DOHH2 (cell line): ENCODE measurements at regions not wholly inside any gene's neighbourhood (a gene's known extent, or its start where the extent isn't known, plus 50 kb on each side); places are given as distances from the start of the nearest gene placed in this dataset.

ENCODE experiments used
- H3F3A ChIP-seq: fragments of 200-600 bp; sonication (generic), shearing (Covaris generic); 2 replicates; pipeline ENCODE4 v1.6.0; 2016; ENCODE audit warnings: antibody characterized with exemption, mild to moderate bottlenecking; ENCODE audit not compliant: control insufficient read depth, insufficient read depth
- H3K27ac ChIP-seq: fragments of 200-600 bp; sonication (generic); 2 replicates; pipeline ENCODE4 v1.5.1; 2014; ENCODE audit warnings: low read depth, mild to moderate bottlenecking, low read length, moderate library complexity
- H3K27me3 ChIP-seq: fragments of 200-600 bp; sonication (generic); 2 replicates; pipeline ENCODE4 v1.6.1; 2014; ENCODE audit warnings: mild to moderate bottlenecking, low read length, mixed read lengths; ENCODE audit not compliant: control insufficient read depth
- H3K36me3 ChIP-seq: fragments of 200-600 bp; sonication (generic); 2 replicates; pipeline ENCODE4 v1.6.1; 2014; ENCODE audit warnings: mild to moderate bottlenecking, low read length, moderate library complexity, mixed read lengths; ENCODE audit not compliant: control insufficient read depth
- H3K4me1 ChIP-seq: fragments of 200-600 bp; sonication (generic); 2 replicates; pipeline ENCODE4 v1.6.1; 2014; ENCODE audit warnings: mild to moderate bottlenecking, low read length, mixed read lengths; ENCODE audit not compliant: control insufficient read depth
- H3K4me2 ChIP-seq: fragments of 200-600 bp; sonication (generic); 2 replicates; pipeline ENCODE4 v1.6.0; 2014; ENCODE audit warnings: mild to moderate bottlenecking, low read length, moderate library complexity
- H3K4me3 ChIP-seq: fragments of 200-600 bp; sonication (generic); 2 replicates; pipeline ENCODE4 v1.5.1; 2014; ENCODE audit warnings: mild to moderate bottlenecking, low read length, mixed read lengths
- H3K79me2 ChIP-seq: fragments of 200-600 bp; sonication (generic); 2 replicates; pipeline ENCODE4 v1.6.1; 2014; ENCODE audit warnings: mild to moderate bottlenecking, low read length, mixed read lengths; ENCODE audit not compliant: control insufficient read depth
- H3K9me2 ChIP-seq: fragments of 200-600 bp; sonication (generic); replicated peaks from 2 replicates; pipeline ENCODE4 v1.6.1; 2014; ENCODE audit warnings: mild to moderate bottlenecking, low read length, mixed read lengths; ENCODE audit not compliant: control insufficient read depth
- H3K9me3 ChIP-seq: fragments of 200-600 bp; sonication (generic); 2 replicates; pipeline ENCODE4 v1.6.1; 2014; ENCODE audit warnings: antibody characterized with exemption, low read length, mixed read lengths; ENCODE audit not compliant: control insufficient read depth, insufficient read depth
- H4K20me1 ChIP-seq: fragments of 200-600 bp; sonication (generic); 2 replicates; pipeline ENCODE4 v1.6.0; 2014; ENCODE audit warnings: low read depth, mild to moderate bottlenecking, antibody characterized with exemption, low read length, moderate library complexity; ENCODE audit not compliant: control insufficient read depth, insufficient read depth
- CTCF ChIP-seq: fragments of 200-600 bp; sonication (generic); IDR thresholded peaks from one replicate; pipeline ENCODE4 v1.5.1; 2014; ENCODE audit warnings: antibody characterized with exemption, mild to moderate bottlenecking, low read depth, low read length; ENCODE audit not compliant: poor library complexity, severe bottlenecking
- EZH2phosphoT487 ChIP-seq: fragments of 200-600 bp; sonication (generic); IDR thresholded peaks from 2 replicates; pipeline ENCODE4 v1.6.1; 2017; ENCODE audit warnings: borderline replicate concordance, mild to moderate bottlenecking, antibody characterized with exemption, low read length, moderate library complexity, mixed read lengths

- H3K4me2 ChIP-seq = peak overlapping the region; percentile 67
- TF ChIP-seq CTCF (peak; percentile 71), EZH2phosphoT487 (no peak)
- H3K4me1 ChIP-seq = peaks cover 55% of the 10 kb centered on the region
- H4K20me1 ChIP-seq = no peaks in the 10 kb centered on the region
- H3K4me3 ChIP-seq = peak overlapping the region; percentile 43
- H3K9me2 ChIP-seq = no peaks in the 10 kb centered on the region
- no peaks in the 10 kb centered on the region for H3K27me3 ChIP-seq
- H3K79me2 ChIP-seq = no peaks in the 10 kb centered on the region
- H3K9me3 ChIP-seq = no peaks in the 10 kb centered on the region
- H3K36me3 ChIP-seq = no peaks in the 10 kb centered on the region
- H3K27ac ChIP-seq = peak overlapping the region; percentile 19
- H3F3A ChIP-seq = peaks cover 4% of the 10 kb centered on the region
Observed at GRCh38 chr12:94725375-94726168, 75.2 kb upstream of the TMCC3 start.

- Histone ChIP-seq H3K9me3 (no peaks in the 10 kb centered on the region), H3K27ac (no peak overlapping the region), H3K27me3 (no peaks in the 10 kb centered on the region), H3F3A (peaks cover 4% of the 10 kb centered on the region), H3K4me2 (no peak overlapping the region), H3K36me3 (no peaks in the 10 kb centered on the region), H3K4me1 (peaks cover 75% of the 10 kb centered on the region), H3K4me3 (no peak overlapping the region), H3K9me2 (no peaks in the 10 kb centered on the region), H4K20me1 (no peaks in the 10 kb centered on the region), H3K79me2 (no peaks in the 10 kb centered on the region)
- TF ChIP-seq EZH2phosphoT487 (no peak), CTCF (no peak)
Observed at GRCh38 chr12:94722664-94723063, 72.3 kb upstream of the TMCC3 start.

GRCh38 chr12:94721173-94721572 lies 70.8 kb upstream of the TMCC3 start:
- H3K27ac ChIP-seq = peak overlapping the region; percentile 83
- no peaks in the 10 kb centered on the region for H3K79me2 ChIP-seq
- H3K36me3 ChIP-seq = no peaks in the 10 kb centered on the region
- H3K4me3 ChIP-seq = peak overlapping the region; percentile 61
- no peaks in the 10 kb centered on the region for H3K27me3 ChIP-seq
- H3F3A ChIP-seq = peaks cover 4% of the 10 kb centered on the region
- TF ChIP-seq CTCF (no peak), EZH2phosphoT487 (no peak)
- peaks cover 79% of the 10 kb centered on the region for H3K4me1 ChIP-seq
- H4K20me1 ChIP-seq = no peaks in the 10 kb centered on the region
- peak overlapping the region; percentile 76 for H3K4me2 ChIP-seq
- H3K9me2 ChIP-seq = no peaks in the 10 kb centered on the region
- no peaks in the 10 kb centered on the region for H3K9me3 ChIP-seq
